Skeletal muscle cell (primary cell): ENCODE measurements at regions not wholly inside any gene's neighbourhood (a gene's known extent, or its start where the extent isn't known, plus 50 kb on each side); places are given as distances from the start of the nearest gene placed in this dataset.

ENCODE experiments used
- DNase-seq: peaks from one replicate; pipeline ENCODE4 v3.0.0-alpha.2; 2010; ENCODE audit warnings: low read depth
- H3K4me3 ChIP-seq: 2 replicates; pipeline ENCODE4 v1.5.1; 2011; ENCODE audit warnings: low read depth, mild to moderate bottlenecking, control low read depth, low read length, moderate library complexity

DNA sequence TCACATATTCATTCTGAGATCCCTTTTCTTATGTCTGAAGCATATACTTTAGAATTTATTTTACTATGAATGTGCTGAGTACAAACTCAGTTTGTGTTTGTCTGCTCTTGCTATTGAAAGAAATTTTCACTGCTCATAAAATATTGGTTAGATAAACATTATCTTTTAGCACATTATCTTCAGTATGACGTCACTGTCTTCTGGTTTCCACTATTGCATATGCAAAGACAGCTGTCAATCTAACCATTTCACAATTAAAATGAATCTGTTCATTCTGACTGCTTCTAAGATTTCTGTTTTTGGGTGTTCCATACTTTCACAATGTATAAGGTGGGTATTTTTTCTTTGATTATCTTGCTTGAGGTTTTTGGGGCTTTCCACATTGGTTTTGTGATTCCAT is 526.2 kb upstream of the CDH6 start:
- no peak for DNase-seq
- no peak overlapping the region for H3K4me3 ChIP-seq

DNA sequence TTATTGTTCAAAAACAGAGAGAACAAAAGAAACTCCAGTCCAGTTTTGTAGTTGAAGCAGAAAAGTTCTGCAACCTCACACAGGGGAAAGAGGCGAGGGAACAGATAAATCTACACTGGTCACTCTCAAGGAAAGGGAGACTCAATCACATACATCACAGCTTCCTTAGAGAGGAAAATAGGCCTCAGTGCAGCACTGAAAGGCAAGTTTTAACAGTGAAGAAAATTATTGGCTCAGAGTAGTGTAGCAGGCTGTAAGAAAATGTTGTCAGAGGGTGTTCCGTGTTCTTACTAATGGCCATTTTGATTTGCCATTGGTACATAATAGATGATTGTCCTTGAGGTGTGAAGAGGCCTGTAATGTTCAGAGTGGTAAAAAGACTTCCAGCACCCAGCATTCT is 530.0 kb upstream of the CDH6 start:
- no peak for DNase-seq

DNA sequence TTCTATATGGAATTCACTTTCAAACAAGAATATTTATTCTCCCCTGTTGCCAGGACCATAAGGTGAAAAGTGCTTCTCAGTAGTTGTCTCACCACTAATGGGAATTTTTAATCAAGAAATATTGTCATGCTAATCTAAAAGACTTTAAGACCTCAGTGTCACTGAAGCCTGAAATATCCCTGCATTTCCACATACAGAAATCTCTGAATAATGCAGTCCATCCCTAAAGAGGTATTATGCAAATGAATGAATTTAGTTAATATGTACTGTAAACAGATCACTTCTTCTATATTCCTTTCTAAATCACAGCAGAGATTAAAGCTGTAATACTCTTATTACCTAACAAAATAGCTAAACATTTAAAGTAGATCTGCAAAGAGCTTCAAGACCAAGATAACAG is 531.1 kb upstream of the CDH6 start:
- DNase-seq, result no peak

More for the DNA sequence above, 530.0 kb upstream of the CDH6 start:
- no peak overlapping the region for H3K4me3 ChIP-seq

DNA sequence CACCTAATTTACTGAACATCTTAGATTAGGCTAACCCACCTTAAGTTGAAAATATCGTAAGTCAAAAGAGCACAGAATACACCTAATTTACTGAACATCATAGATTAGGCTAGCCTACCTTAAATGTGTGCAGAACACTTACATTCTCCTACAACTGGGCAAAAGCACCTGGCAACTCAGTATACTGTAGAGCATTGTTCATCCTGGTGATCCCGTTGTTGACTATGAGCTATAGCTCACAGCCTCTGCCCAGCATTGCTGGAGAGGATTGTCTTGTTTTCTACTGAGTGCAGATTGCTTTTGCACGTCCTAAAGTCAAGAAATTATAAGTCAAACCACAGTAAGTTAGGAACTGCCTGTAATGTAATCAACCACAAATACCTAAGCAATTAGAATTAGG is 531.8 kb upstream of the CDH6 start:
- no peak overlapping the region for H3K4me3 ChIP-seq

More for the DNA sequence above, 531.1 kb upstream of the CDH6 start:
- H3K4me3 ChIP-seq, result no peak overlapping the region

DNA sequence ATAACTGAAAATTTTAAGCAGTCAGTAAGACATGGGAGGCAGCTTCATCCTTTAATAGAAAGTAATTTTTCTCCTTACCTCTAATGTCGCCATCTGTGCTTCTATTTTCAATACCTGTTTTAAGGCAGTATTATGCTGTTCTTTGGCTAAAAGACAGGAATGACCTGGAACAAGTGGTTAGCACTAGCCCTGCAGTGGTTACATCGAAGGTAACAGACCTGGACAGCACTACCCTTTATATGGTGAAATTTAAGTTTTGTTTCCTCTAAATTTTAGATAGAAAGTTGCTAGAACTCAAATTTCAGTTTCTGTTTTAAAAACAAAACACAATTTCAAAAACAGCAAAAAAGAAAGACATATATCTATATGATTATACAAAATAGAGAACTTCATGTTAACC is 534.1 kb upstream of the CDH6 start:
- no peak for DNase-seq
- H3K4me3 ChIP-seq, result no peak overlapping the region

More for the DNA sequence above, 531.8 kb upstream of the CDH6 start:
- no peak for DNase-seq

DNA sequence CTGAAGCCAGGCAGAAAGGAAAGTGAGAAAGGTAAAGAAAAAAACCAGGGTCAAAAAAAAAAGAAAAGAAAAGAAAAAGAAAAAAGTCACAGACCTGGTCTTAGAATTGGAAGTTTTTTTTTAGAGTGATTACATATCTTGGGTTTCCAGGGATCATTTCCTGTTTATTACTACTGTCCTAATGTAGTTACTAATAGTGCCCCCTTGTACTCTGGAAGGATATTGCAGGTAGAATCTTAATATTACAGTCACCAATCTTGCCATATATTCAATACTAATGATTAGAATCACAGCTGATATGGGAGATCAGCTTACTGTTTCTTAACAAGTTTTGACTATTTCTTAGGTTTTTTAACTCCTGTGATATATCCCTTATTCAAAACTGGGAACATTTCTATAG is 543.2 kb upstream of the CDH6 start:
- DNase-seq, result no peak
- H3K4me3 ChIP-seq, result no peak overlapping the region

DNA sequence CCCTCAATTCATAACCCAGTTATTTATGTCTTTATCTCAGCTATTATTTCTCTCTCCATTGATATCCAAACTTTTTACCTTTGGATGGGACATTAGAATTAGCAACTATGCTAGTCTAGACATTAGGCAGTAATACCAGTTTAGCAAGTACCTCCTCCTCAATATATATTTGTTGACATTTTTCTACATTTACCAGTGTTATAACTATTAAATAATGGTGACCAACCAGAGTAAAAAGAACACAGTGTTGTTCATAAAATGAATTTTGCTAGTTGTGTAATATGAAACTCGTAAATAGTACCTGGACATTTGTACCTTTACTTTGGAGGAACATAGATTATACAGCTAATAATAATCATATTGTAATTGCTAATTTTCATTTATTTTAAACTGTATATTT is 554.6 kb upstream of the CDH6 start:
- DNase-seq, result no peak
- H3K4me3 ChIP-seq, result no peak overlapping the region

DNA sequence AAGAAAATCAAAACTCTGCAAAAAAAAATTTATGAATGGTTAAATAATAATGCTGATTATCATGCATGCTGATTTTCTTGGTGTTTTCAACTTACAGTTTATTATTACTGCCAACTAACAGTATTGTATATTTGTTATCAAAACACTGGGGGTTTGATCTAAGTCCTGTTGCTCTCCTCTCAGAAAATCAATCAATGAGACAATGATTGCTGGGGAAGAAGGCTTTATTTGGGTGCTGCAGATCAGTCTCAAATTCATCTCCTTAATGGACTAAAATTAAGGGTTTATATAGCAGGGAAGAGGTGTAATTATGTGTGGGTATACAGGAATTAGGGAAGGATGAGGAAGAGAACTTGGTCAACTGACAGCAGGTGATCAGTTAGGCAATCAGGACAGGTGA is 565.5 kb upstream of the CDH6 start:
- no peak for DNase-seq
- H3K4me3 ChIP-seq, result no peak overlapping the region

DNA sequence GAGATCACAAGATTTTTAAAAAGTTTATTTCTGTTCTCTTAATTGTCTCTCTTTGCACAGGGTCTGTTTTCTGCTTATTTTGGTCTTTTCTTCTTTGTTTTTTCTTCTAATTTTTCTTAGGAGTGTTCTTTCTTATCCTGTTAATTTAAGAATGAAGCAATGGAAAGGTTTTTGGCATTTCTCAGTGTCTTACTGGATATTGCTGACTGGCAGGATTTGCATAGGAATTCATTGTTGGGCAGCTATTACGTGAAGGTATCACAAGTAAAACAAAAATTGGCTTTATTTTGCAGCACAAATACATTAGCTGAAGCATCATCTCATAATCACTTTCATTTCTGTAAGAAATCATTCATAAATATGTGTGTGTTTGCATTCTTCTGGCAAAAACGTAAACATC is 566.9 kb upstream of the CDH6 start:
- no peak for DNase-seq
- no peak overlapping the region for H3K4me3 ChIP-seq

DNA sequence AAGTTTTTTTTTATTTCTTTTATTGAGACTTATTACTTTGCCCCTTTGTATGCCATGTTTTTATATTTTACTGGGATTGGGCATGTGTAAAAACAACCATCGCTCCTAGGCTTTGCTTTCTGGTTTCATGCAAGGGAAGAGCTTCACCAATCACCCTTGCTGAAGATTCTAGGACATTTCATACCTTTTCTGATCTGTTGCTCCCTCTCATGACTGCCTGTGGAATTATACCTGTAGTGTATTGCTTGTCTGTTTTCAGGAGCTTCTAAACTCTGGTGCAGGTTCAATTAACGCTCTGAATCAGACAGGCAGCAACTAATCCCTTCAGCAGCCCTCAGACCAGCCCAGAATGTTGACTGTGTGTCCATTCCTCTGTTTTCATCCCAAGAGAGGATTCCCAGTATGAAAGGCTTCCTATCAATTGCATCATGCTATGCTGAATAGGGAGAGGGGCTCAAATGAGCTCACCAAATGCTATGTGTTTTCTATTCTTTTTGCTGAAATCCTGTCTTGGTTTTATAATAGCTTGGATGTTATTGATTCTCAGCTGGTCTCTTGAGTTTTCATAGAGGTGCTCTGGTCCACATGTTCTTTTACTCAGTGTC is 572.9 kb upstream of the CDH6 start:
- no peak overlapping the region for H3K4me3 ChIP-seq
- no peak for DNase-seq

DNA sequence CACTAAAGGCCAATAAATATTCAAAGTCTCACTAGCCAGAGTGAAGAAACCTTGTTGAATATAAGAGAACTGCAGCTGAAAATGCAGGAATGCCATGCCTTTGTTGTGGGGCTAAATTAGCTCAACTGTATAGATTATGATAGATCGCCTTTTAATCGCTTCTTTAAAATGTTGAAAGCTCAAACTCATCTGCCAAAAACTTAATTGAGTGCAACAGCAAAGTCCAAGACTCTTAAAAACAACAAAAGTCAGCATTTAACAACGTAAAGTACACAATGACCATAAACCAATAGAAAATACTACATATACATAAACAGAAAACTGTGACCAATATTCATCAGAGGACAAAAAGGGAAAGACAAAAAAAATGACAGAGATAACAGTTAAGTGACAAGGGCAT is 585.0 kb upstream of the CDH6 start:
- DNase-seq, result no peak
- no peak overlapping the region for H3K4me3 ChIP-seq

DNA sequence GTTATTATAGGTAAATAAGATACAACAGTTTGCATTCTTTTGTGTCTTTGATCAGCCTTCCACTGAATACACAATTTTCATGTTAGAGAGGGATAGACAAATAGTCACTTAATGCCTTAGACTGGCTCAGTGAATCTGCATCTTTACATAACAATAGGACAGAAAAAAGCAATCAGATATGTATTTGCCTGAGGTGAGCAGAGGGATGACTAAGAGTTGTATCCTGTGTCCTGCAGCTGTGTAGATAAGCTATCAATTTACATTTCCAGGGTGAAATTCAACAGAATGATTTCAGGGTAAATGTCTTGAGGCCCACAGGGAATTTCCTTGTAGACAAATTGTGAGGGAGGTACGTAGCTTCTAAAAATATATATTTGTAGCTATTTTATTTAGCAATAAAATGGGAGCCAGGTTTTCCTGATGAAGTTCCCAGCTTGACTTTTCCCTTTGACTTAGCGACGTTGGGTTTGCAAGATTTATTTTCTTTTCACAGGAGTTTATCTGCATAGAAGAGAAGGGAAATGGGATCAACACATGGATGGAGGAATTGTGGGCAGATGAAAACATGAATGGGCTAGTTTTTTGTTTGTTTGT is 586.1 kb upstream of the CDH6 start:
- H3K4me3 ChIP-seq, result no peak overlapping the region
- no peak for DNase-seq

DNA sequence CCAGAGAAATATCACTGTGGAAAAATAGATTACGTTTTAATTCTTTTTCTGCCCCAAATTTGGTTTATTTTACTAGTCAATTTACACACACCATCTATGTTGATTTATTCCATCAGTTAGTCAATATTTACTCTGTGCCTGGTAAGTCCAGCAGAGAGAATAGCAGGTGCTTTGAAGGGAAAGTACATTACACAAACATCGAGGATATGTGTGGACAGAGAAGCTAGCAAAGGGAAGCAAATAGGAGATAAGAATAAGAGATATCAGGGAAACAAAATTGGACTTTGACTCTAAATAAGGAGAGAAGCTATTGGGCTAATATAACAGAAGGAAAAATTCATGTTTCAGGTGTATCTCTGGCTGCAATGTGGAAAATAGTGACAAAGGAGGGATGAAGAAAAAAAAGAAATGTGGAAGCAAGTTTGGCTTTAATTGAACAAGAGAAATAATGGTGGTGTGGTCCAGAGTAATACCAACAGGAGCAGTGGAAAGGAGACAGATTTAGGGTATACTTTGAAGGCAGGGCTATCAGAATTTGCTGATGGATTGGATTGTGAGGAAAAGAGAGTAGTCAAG is 587.7 kb upstream of the CDH6 start:
- DNase-seq, result no peak
- no peak overlapping the region for H3K4me3 ChIP-seq

DNA sequence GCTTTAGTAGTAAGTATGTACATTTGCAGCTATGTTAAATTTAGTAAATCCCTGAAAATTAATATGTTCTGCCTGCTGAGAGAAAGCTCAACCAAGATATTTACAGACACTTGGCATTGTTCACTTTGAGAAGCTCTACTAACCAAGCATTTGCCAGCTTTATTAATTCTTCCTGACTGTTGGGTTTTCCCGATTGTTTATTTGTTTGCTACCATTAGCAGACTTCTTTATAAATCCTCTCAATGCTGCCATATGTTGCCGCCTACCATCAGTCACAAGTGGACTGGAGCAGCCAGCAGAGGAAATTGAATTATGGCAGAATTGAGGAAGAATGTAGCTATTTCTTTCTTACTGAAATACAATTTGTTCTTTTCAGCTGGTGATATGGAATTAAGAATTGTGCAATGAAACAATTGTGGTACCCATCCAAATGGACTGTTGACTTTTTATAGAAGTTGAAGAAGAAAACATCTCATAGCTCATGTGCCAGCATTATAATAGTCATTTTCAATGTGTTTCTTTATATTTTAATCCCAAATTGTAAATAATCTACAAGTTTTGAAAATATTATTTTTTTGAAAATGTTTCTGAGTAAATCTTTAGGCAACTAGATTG is 588.7 kb upstream of the CDH6 start:
- no peak overlapping the region for H3K4me3 ChIP-seq
- no peak for DNase-seq

DNA sequence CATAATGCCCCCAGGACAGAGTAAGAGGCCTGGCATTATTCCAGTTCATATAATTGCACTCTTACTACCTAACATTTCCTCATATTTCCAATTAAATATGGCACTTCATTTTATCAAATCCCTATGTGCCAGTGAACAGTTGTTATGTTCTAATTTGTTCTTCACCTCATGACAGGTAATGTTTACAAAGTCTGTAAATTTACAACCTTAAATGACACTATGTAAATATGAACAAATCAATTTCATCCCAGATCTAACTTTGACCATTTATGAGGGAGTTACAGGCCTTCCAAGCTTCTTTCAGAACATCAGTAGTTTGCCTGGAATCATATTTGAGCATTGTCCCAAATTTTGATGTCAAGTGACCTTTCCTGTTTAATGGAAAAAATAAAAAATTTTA is 592.6 kb upstream of the CDH6 start:
- no peak overlapping the region for H3K4me3 ChIP-seq
- no peak for DNase-seq

DNA sequence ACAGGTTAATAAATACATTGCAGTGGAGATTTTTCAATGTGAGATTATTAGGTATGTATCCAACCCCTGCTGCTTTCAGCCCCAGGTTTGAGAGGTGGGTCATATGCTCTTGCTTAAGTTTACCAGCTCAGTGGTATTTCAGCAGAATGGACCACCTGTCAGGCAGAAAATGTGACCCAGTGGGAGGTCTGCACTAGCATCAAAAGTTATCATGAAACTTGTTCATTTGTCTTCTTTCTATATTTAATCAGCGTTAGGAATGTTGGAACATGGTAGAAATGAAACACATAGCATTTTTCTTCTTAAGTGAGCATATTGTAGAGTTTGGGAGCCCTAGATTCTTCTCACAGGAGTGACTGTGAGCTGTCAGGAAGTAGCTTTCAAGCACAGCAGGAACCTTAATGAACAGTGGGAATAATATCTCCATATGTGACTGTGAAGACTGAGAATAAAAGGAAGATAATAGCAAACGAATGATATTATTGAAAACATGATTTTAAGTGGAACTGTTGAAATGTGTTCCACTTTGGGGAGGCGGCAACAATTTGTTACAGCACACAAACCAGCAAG is 596.9 kb upstream of the CDH6 start:
- no peak for DNase-seq
- H3K4me3 ChIP-seq, result no peak overlapping the region

DNA sequence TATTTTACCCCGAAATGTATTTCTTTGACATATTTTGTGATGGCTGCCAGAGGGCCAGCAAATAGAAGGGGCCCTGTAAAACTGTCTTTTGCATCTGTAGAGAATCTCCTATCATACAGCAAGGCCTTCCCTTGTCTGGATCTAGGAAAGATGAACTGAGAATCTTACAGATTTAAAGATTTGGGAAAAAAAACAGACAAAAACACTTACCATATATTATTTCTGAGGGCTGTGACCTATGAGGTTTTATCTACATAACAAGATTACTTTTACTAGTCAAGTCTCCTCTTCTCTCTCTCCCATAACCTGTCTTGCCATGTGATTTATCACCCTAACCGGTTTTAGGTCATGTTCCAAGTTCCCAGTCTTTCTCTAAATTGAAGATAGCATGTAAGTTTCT is 599.2 kb upstream of the CDH6 start:
- DNase-seq, result no peak
- no peak overlapping the region for H3K4me3 ChIP-seq

DNA sequence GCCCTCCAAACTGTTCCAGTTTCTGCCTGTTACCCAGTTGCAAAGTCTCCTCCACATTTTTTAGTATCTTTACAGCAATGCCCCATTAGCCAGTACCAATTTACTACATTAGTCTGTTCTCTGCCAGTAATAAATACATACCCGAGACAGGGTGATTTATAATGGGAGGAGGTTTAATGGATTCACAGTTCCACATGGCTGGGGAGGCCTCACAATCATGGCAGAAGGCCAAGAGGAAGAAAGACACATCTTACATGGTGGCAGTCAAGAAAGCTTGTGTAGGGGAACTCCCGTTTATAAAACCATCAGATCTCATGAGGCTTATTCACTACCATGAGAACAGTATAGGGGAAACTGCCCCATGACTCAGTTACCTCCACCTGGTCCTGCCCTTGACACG is 600.7 kb upstream of the CDH6 start:
- H3K4me3 ChIP-seq, result no peak overlapping the region
- DNase-seq, result no peak

DNA sequence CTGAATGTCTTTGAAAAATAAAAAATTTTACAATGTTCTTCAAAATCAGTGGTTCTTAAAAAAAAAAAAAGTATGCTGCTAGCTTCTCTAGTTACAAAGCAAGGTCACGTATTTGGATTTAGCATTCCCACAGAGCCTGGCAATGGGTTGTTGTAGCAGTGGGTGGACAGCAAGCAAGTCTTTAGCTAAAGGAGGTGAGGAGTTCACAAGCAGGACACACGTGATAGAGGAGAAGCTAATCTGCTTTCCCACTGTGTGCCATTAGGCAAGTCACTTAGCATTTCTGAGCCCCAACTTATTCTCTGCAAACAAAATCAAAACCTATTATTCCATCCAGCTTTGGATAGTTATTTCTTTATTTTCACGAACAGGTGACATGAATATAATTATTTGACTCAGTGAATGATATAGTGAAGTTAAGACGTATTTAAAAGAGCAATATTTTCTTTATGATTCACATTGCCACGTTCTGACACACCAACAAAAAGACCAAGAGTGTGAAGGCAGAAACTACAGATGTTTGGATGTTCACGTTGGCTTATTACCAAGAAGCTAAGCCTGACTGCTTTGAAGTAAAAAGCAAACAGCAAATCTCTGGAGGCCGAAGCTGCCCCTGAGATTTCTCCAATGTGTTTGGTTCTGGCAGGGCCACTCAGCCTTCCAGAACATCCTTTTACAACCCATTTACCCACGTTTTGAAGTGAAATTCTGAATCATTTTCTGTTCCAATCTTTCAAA is 612.1 kb upstream of the CDH6 start:
- H3K4me3 ChIP-seq, result no peak overlapping the region
- no peak for DNase-seq

DNA sequence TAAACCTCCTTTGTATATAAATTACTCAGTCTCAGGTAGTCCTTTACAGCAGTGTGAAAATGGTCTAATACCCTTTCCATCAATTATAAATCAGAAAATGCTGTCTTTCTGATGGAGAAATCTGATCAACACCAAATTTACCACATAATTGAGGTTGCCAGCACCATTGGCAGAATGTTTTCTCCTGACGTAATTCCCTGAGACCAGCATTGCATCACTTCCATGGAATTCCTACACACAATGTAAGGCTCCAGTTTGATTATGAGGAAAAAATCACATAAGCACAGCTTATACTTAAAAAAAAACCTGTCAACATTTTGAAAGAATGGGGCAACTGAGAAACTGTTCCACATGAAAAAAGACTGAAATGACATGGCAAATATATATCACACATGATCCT is 618.7 kb upstream of the CDH6 start:
- no peak overlapping the region for H3K4me3 ChIP-seq
- DNase-seq, result no peak
